Left lung (tissue), 4 donors: ENCODE measurements at regions not wholly inside any gene's neighbourhood (a gene's known extent, or its start where the extent isn't known, plus 50 kb on each side); places are given as distances from the start of the nearest gene placed in this dataset.

Experiments
- ATAC-seq: fragments of 200-7000 bp; cut with Tn5 transposase; one replicate; pipeline ENCODE4 v1.9.1; 2020; ENCODE audit warnings: moderate library complexity
- DNase-seq, 4 donors: peaks; one replicate each; pipeline ENCODE4 v3.0.0-alpha.2; 2013 to 2020
- H3K27ac ChIP-seq, 2 donors: fragments of 200-600 bp; sonication (generic) in 1 of 2; one replicate each; pipeline versions ENCODE4 v1.5.0 to v1.8.0; 2020 to 2021
- H3K27me3 ChIP-seq, 2 donors: fragments of 200-600 bp; sonication (generic) in 1 of 2; one replicate each; pipeline versions ENCODE4 v1.5.0 to v1.8.0; 2020 to 2021
- H3K36me3 ChIP-seq, 2 donors: fragments of 200-600 bp; sonication (generic) in 1 of 2; one replicate each; pipeline versions ENCODE4 v1.5.0 to v1.8.0; 2020 to 2021
- H3K4me1 ChIP-seq, 2 donors: fragments of 200-600 bp; one replicate each; pipeline ENCODE4 v1.8.0; 2021
- H3K4me3 ChIP-seq, 2 donors: fragments of 200-600 bp; sonication (generic) in 1 of 2; one replicate each; pipeline versions ENCODE4 v1.5.0 to v1.8.0; 2020 to 2021; ENCODE audit warnings: mild to moderate bottlenecking in 1 of 2
- H3K9me3 ChIP-seq, 2 donors: fragments of 200-600 bp; sonication (generic) in 1 of 2; one replicate each; pipeline versions ENCODE4 v1.5.0 to v1.8.0; 2020 to 2021
- CTCF ChIP-seq, 2 donors: fragments of 200-600 bp; sonication (generic) in 1 of 2; IDR thresholded peaks; one replicate each; pipeline versions ENCODE4 v1.5.0 to v1.8.0; 2021; ENCODE audit warnings: antibody characterized with exemption in 2 of 2
- intact Hi-C, 2 donors: fragments of 100-400 bp; cut with DNase I; formaldehyde crosslinking; loops; one replicate each; pipeline versions ENCODE4 v1.11.2 to v1.14.2; 2022
- donor health status: DM: no; HTN: yes; CAD: no.
- donor health status: DM: no; HTN: no; CAD: no.

DNA sequence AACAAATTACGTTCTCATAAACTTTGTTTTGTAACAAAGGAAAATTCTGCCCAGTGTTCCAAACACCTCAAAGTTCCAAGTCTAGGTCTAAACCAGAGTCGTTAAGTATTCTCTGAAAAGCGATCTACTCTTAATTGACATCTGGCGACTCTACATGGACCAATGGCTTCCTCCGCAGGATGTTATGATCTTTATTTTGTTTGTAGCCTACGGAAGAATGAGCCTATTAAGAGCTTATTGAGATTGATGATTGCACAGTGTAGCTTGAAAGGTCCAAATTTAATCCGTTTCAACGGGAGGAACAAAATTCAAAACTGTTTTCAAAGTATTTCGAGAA, 61.1 kb downstream of the FAM217A start:
- DNase-seq, result peak in 1 of 4 donors; percentile 52
- peak; percentile 12 for ATAC-seq

GRCh38 chr6:4018171-4018923, 60.6 kb downstream of the FAM217A start:
- peak overlapping the region; percentile 95 to 98 for H3K27ac ChIP-seq
- intact Hi-C loops, result no loop called here
- no peaks in the 10 kb centered on the region for H3K36me3 ChIP-seq
- peak overlapping the region; percentile 70 to 77 for H3K4me3 ChIP-seq
- no peaks in the 10 kb centered on the region for H3K27me3 ChIP-seq
- DNase-seq, result peak; percentile 97 to 99 (median 98)
- H3K9me3 ChIP-seq, result no peaks in the 10 kb centered on the region
- ATAC-seq, result peak; percentile 86
- TF ChIP-seq CTCF (IDR thresholded peaks at IDR 0.05), result peak; percentile 18 to 27
- H3K4me1 ChIP-seq, result peaks cover 26 to 54% of the 10 kb centered on the region in 2 donors

More for the DNA sequence above, 61.1 kb downstream of the FAM217A start:
- H3K36me3 ChIP-seq, result no peaks in the 10 kb centered on the region
- no peaks in the 10 kb centered on the region for H3K27me3 ChIP-seq
- H3K9me3 ChIP-seq, result no peaks in the 10 kb centered on the region
- H3K4me1 ChIP-seq, result peaks cover 21 to 49% of the 10 kb centered on the region in 2 donors
- intact Hi-C loops, result no loop called here
- H3K4me3 ChIP-seq, result peak overlapping the region; percentile 70 to 77
- H3K27ac ChIP-seq, result peak overlapping the region; percentile 95 to 98
- TF ChIP-seq CTCF (IDR thresholded peaks at IDR 0.05), result no peak
